Stimulated activated CD4-positive, alpha-beta T cell treated with anti-CD3 and anti-CD28 coated beads, Interleukin-15, amount 100 ng/mL, for 24 hours (primary cell): ENCODE measurements at regions not wholly inside any gene's neighbourhood (a gene's known extent, or its start where the extent isn't known, plus 50 kb on each side); places are given as distances from the start of the nearest gene placed in this dataset.

ENCODE experiments used
- DNase-seq: peaks from one replicate; pipeline ENCODE4 v3.0.0-alpha.2; 2020

DNA sequence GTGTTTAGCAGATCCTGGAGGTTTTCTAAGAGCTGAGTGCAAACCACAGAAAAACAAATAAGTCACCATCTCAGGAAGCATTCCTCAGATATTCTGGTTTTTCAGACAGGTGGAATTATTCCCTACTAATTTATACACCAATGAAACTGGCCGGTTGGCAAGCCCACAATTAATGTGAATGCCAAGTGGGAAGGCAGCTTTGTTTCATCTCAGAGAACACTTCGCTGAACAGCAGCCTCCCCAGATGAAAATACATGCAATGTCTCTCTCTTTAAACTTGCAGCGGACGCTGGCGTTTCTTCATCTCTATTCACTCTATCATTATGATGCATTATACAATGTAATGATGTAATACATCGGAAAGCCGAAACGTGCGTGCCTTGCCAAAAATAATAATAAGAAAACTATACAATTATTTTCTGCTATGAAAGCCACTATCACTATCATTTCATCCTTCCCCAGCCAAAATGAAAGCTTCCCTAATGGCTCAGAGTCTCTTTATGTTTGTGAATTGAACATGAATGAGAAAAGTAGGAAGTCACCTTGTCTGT lies 649.4 kb downstream of the BCL11A start:
- DNase-seq = no peak

DNA sequence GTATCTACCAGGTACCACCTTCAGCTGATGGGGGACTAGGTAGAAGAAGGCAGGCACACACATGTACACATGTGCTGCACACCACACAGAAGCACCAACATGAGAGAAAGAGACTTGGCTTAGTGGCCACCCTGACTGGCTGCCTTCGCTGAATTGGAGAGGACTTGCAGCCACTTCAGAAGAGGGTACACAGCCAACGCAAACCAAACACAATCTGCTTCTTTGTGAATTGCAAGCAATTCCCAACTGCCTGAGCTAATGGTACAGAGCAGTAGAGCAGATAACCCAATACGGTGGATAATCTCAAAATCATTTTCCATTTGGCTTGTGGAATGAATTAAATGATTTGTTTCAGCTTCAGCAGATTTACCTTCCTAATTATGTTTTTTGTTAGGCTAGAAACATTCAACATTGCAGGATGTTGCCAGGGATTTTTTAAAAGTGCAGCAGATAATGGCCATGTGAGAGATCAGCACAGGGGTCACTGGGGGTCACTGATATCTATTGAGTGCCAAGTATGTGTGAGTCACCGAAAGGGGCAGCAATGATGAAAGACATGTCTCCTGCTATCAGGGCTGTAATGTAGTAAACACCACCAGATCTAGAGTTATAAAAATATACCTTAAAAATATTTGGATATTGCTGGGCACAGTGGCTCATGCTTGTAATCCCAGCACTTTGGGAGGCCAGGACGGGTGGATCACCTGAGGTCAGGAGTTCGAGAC lies 652.6 kb downstream of the BCL11A start:
- DNase-seq = no peak

DNA sequence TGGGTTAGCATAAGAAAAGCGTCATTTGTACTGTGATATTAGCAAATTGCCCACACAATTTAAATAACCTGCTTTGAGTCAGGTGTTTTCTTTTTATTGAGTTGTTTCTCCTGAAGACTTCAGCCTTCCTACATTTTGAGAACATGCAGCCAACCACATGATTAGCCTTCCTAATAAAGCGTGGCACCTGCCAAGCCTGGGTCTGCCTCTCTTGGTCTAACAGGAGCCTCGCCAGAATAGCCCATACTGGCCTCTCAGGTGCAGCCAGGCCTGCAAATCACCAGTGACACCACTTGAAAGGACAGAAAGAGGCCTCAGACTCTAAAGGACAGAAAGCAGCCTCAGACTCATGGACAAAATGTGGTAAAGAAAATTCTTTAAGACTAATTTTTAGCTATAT lies 653.8 kb downstream of the BCL11A start:
- DNase-seq = no peak

DNA sequence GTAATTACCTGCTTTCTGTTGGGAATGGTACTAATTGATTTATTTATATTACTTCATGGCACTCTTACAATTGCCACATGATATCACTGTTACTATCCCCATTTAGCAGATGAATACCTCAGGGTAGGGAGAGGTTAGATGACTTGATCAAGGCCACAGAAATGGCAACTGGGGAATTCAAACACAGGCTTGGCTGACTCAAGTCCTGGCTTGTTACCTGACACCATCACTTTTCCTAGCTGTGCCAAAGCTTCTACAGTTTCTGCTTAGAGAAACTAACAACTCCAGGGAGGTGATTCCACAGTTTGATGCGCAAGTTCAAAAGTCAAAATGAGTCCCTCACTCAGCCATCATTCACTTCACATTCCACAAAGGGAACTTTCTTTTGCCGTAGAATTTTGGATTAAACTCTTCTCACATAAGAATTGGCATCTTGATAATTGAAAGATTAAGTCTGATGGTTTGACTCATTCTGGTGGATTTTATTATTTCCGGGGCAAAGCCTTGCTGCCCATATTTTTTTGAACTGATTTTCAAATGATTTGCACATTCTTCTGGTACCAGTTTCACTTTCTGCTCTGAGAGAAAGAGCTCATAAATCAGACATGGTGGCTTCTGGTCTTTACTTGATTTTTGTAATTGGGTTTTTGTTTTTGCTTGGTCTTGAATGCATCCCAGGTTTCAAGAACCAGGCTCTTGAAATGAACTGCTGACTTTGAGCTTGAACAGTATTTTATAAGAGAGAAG lies 656.8 kb downstream of the BCL11A start:
- DNase-seq = no peak

DNA sequence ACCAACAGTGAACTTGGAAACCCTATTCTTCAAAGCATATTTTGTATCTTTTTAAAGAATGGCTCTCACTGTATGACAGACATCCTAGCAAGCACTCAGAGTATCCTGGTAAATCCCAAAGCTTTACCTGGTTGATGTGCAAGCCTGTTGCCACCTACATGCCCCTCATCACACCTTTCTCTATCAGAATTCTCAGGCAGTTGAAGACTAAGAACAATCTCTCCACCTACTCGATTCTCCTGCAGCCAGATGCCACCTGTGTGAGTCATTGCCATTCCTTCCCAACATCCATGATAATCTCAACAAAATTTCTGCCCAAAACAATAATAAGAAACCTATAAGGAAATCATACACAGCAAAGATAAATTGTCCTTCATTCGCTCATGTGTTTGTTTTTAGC lies 659.8 kb downstream of the BCL11A start:
- DNase-seq = no peak

DNA sequence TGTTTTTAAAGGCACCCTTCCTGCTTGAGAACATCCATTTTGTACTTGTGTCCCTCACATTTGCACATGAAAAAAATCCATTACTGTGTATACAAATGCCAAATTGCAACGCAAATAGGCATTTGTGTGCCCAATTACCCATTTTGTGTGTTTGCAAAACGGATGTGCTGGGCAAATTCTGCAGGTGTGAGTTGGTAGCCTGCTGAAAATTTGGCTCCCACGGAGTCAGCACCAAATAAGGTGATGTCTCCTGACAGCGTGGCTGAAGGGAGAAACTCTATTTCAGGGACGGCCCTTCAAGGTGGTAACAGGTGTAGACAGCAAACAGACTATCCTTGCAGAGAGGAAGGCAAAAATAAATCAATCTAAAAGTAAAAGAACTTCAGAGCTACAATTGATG lies 661.1 kb downstream of the BCL11A start:
- no peak for DNase-seq

DNA sequence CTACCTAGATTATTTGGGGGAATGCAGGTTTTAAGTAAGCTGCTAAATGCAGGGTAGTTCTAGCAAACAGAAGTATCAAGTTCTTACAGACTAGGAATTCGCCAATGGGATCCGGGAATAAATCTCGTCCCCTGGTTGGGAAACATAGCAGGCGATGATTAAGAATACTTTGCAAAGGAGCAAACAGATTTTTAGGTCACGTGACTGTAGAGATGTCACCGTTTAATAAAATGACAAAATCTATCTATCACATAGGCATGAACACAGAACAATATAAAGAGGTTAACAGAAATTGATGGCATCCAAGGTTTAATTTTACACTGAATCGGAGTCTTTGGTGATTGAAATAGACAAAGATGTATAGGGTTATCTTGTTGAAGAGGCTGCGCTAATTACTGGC lies 664.1 kb downstream of the BCL11A start:
- no peak for DNase-seq

DNA sequence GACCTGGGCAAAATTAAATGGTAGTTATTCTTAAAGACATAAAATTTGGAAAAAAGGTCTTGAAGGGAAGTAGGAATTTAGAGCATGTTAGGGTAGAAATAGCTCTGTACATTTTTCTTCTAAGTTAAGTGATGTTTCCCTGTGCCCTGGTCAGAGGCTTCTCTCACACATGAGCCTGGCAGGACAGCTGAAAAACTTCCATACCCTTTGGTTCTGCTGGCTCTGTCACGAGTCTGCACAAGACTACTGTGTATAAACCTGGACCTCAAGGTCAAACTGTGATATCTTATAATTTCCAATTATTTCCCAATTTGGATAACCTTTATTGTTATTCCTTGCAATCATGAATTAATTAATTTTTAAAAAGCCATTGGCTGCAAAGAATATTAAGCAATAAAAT lies 664.7 kb downstream of the BCL11A start:
- no peak for DNase-seq

DNA sequence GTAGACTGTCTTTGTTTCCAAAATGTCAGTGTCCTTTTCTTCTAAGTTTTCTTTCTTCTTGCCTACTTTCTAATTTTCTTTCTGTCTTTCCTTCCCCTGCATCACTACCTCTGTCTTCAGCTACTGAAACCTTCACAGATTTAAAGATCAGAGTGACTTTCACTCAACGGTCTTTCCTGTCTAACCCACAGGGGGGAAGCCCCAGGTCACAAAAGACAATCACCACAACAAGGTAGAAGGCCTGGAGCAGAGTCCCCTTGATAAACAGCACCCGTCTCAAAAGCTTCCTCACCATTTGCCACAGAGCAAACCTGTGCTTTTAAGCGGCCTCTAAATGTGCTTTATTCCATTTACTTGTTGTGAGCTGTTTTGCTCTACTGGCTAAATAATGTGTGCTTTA lies 665.4 kb downstream of the BCL11A start:
- peak; percentile 38 for DNase-seq

DNA sequence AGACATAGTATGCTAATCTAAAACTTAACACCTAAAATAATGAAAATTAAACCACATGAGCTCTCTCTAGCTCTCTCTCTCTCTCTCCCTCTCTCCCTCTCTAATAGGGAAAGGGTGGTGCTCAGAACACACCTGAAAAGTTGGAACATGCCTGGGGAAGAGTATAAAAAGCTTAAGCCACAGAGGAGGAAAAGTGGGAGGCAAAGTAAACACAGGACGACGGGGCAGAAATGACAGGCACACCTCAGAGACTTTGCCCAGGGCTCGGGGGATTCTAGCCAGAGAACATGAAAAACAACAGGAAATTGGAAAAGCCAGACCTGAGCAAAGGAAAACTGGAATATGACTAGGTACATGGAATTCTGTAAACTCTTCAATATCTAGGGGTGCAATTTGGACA lies 666.1 kb downstream of the BCL11A start:
- no peak for DNase-seq

DNA sequence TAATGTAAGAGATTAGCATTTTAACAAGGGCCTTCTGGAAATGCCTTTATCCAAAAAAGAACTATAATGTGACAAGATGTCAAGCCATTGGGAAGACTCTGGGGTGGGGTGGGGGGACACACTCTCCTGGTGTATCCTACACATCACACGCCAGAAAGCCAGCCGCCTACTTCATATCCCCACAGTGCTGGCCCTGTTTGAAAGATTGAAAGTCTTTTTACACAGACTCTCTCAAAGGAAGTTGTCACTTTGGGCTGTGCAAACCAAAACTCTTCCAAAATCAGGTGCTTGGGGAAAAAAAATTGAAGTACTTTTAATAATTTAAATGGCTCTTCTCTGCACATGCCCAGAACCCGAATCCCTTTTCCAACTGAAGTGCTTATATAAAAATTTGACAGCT lies 666.7 kb downstream of the BCL11A start:
- no peak for DNase-seq

DNA sequence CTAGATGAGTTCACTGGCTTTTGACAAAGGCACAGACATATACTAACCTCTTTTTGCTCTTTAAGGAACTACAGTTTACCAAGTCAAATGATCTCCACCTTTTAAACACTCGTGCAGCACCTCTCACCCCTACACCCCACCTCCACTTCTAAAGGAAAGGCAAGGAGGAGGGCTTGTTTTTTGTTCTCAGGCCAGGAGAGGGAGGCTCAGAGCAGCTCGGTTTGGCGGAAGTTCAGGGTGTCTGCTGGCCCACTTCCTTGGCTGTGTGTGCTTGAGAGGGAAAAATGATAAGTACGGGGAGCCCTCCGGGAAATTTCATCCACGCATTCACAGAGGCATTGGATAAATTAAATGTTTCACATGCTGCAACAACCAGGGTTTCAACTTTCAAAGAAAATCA lies 667.9 kb downstream of the BCL11A start:
- no peak for DNase-seq

DNA sequence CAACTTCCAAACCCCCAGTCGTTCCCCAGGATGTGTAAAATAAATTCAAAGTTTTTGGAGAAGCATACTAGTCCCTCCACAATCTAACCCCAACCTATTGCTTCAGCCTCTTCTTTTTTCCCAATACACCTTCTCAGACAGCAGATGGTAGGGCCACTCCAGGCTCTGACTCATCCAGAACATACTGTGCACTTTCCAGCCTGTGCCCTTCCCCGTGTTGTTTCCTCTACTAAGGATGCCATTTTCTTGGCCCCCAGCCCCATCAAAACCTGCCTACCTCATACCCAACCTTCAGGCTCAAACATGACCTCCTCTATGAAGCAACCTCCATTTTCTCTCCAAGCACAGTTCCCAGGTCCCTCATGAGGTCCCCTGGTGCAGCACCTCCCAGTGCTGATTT lies 669.3 kb downstream of the BCL11A start:
- DNase-seq = no peak

DNA sequence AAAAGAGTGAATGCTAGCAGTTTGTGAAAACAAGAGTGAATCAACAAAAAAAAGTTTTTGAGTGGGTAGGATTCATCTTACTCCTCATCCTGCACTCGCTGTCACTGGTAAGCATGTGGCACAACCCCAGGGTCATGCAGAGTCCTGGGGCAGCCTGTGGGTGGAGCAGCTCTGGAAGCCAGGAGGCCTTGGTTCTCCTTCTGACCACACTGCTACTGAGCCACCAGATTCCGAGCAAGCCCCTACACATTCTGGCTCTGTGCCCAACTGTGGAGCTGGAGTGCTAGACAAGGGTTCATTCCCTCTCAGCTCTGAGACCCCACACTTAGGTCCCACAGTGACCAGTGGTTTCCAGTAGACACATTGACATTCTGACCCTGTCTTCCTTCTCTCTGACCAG lies 670.6 kb downstream of the BCL11A start:
- no peak for DNase-seq

DNA sequence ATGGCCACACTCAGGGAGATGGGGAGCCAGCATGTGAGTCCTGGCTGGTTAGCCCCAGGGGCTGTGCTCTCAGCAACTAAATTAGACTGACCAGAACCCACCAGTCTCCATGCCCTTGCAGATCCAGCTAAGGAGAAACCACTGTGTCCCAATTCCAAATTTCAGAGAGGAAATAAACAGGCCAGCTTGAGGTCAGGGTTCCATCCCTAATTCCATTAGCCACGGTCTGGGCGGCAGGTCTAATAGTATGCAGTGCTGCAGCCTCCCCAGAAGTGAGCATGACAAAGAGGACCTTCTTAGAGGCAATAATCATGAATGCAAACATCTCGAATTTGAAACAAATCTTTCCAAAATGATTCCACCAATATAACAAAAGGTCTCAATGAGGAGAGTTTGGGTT lies 671.2 kb downstream of the BCL11A start:
- no peak for DNase-seq

DNA sequence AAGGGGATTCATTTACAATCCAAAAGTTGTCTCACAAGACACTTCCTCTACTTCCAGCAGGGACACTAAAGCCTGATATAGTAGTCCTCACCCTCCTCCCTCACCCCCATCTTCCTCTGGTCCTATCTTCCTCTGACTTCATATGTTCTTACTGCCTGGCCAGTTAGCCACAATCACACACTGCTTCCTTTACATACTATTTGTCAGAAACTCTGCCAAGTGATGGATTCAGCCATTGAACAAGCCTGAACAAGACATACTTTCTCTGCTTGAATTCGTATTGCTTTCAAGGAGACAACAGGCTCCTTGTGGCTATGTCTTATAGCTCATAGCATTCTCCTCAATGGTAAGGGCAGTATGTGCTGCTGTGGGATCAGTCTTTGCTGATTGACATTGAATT lies 672.2 kb downstream of the BCL11A start:
- no peak for DNase-seq

DNA sequence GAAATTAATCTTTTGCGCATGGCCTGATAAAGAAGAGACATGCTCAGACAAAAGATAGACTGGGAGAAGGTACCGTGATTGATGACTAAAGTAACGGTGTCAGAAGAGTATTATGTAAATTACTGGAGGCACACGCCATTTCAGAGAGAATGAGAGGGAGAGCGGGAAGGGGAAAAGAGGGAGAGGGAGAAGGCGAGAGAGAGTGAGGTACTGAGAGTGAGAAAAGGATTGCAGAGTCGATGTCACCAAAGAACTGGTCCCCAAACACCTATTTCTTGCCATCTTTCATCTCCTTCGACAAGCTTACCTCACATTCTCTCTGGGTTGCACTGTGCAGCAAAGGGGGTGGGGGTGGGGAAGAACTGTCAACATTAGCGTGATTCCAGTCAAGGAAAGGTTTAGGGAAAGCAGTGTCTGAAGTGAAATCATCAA lies 673.7 kb downstream of the BCL11A start:
- no peak for DNase-seq

DNA sequence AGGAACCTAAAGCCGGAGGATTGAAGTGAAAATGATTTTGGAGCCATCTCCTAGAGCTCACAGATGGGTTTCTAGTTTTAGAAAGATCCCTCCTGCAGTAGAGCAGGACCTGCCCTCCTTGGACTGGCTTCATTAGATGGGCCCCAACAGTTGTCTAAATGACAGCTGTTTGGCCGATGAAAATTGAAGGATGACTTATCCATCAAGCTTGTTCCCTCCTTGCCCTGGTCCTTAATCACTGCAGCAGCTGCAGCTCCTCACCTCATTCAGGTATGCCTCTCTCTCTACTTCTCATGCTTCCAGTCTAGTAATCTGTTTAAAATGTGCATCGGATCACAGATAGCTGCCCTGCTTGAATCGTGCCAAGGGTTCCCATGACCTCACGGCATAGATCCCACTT lies 677.6 kb downstream of the BCL11A start:
- DNase-seq = no peak

DNA sequence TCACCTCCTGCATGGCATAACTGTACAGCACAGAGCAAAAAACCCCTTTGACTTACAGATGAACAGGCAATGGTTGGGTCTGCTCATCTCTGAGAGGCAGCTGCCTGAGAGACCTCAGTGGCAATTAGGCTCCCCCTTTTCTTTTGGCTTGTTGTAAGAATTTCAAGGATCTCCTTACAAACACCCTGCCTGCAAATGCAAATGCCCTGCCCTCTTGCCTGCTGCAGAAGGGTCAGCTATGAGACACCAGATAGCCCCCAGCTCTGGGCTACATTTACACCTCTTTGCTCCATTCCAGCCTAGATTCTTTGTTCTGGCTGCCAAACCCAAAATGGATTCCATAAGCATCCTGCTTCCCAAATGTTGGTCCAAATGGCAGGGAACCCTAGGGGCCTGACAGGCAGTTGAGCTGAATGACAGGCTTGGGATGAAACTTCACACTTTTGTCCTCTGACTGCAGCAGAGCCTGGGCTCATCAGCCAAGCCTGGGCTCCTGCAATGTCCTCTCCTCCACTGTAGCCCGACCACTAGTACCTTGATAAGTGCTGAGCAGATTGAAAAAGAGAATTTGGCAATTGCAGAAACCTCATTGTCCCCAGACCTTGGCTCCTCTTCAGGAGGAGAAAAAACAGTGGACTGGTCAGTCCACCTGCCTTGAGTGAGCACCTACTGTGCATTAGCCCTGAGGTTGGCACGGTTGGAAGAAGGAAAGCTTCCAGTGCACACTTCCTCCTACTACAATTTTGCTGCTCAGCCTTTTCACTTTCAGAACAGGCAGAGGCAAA lies 678.3 kb downstream of the BCL11A start:
- DNase-seq = no peak

DNA sequence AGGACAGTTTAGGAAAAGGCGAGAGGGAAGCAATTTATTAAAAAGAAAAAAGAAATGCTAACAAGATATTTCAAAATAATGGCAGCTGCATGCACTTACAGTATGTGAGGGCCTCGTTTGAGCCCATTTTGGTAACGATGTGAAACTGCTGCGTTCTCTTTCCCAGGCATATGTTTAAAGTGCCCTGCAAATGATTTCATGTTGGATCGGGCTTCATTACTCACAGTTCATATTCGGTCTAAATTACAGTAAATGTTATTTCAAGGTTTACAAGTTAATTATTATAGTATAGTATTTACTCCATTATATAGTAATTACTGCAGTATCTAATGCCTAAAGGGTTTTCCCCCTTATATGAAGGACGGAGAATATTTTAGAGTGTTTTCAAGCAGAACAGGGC lies 679.1 kb downstream of the BCL11A start:
- DNase-seq = no peak

DNA sequence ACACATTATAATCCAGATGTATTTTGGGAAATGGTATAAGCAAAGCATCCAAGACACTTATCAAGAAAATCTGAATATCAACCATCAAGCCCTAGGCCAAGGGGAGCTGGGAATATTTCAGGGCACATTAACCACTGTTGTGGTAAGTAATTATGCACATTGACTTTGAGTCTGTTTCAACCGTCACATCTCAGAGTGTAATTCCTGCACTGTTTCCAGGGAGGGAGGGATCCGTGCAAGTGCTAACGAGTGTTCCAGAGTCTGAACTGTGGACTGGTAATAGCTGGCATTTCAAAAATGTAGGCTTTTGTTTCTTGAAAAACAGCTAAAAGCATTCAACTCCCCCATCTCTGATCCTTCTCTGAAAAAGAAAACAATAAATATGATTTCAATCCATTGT lies 681.6 kb downstream of the BCL11A start:
- no peak for DNase-seq

DNA sequence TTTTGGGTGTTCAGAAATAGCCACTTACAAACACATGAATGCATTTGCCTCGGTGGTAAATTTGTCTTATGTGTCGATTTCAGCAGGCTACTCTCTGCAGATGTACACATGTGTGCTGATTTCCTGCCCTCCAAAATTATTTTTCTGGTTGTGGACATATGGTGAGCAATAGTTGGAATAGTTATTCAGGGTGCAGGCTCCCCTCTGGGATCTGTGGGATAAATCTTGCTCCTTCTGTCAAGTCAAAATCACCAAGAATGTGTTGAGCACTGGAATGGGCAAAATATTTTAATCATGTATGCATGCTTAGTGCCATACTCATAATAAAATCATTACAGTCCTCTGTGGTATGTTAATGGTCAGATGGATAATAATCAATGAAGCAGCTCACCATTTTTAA lies 684.5 kb downstream of the BCL11A start:
- DNase-seq = no peak

DNA sequence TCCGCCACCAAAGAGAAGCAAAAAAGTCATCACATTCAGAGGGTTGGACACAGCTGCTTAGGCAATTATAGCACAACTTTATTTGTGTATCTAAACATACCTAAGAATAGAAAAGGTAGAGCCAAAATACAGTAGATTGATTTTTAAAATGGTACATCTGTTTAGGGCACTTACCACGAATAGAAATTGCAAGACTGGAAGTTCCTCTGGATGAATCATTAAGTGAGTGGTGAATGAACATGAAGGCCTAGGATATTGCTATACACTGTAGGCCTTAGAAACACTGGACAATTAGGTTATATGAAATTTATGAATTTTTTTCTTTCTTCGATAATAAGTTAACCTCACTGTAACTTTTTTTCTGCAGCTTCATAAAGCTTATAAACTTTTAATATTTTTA lies 687.0 kb downstream of the BCL11A start:
- no peak for DNase-seq

DNA sequence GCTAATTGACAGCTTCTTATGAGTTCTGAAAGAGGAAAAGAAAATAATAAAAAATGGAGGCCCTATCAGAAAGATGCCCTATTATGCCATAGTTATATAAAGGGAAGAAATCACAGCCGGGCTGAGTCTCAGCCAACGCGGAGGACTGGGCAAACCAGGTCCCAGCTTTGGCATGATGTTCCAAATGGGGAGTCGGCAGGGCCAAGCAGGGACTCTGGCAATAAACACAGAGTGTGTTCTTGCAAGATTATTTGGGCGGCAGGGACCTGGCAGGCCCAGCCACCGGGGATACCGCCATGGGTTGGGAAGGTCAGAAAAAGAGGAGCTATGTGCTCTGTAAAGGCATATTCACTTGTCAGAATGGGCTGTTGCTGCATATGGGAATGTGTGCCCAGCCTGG lies 694.9 kb downstream of the BCL11A start:
- no peak for DNase-seq
